ENCODE measurements at regions not wholly inside any gene's neighbourhood (a gene's known extent, or its start where the extent isn't known, plus 50 kb on each side); places are given as distances from the start of the nearest gene placed in this dataset.

DNA sequence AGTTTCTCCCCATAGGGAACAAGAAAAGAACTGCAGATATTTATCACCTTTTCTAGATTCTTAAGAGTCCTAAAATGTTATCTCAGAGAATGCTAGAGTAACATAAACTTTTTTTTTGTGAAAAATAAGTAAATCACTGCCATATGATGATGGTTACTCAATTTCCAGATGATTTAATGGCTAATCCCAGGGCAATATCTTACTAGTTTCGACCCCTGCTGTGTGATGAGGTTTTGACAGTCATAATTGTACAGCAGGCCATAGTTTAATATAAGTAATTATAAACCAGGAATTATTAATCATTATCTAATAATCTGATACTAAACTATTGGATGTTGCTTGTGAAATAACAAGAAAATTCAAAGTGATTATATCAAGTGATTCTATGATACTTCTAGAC lies 210.6 kb downstream of the HLX start:
- H3K27ac Mint-ChIP-seq = no peak overlapping the region
- no peaks in the 10 kb centered on the region for H3K36me3 Mint-ChIP-seq
- H3K27me3 Mint-ChIP-seq = no peaks in the 10 kb centered on the region
- no peaks in the 10 kb centered on the region for H3K4me1 Mint-ChIP-seq (ENCODE audit: low read depth)
- H3K9me3 Mint-ChIP-seq (ENCODE audit: low read depth) = no peaks in the 10 kb centered on the region
- H3K4me3 Mint-ChIP-seq = no peak overlapping the region

DNA sequence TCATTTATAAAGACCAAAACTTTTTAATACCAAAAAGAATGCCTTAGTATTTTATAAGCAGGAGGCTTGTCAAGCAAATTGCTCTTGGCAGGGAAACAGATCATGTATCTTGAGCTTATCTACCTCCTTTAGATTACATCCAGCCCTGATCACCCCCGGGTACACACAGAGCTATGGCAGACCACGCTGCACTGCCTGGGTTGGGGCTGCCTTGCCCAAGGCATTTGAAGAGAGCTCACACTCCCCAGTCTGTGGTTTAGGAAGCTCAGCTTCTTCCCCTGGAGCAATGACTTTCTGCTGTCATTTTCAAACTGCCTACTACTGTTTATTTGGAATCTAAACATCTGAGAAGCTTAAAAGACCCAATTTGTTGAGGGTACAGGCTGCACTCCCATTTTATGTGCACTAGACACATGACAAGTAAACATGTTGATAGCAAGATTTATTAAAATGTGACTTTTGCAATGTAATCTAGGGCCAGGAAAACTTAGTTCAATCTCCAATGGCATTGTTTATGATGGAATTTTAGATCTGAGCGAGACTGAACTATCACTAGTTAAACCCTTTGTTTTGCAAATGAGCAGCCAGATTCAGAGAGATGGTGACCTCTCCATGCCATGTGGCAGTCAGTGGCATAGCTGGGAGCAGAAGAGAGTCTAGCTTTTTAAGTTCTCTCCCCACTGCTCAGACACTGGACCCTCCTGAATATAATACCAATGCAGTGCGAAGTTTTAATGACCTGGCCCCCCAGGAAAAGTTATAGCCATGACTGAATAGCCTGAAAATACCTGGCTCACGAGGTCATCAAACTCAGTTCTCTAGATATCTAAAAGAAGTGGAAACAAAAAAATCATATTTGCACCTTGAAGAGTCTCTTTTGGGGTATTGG lies 214.9 kb downstream of the HLX start:
- Mint-ChIP-seq H3K36me3 (no peaks in the 10 kb centered on the region), H3K9me3 (ENCODE audit: low read depth) (no peaks in the 10 kb centered on the region), H3K4me1 (ENCODE audit: low read depth) (no peaks in the 10 kb centered on the region), H3K27me3 (peaks cover 2% of the 10 kb centered on the region), H3K27ac (no peak overlapping the region), H3K4me3 (no peak overlapping the region)

DNA sequence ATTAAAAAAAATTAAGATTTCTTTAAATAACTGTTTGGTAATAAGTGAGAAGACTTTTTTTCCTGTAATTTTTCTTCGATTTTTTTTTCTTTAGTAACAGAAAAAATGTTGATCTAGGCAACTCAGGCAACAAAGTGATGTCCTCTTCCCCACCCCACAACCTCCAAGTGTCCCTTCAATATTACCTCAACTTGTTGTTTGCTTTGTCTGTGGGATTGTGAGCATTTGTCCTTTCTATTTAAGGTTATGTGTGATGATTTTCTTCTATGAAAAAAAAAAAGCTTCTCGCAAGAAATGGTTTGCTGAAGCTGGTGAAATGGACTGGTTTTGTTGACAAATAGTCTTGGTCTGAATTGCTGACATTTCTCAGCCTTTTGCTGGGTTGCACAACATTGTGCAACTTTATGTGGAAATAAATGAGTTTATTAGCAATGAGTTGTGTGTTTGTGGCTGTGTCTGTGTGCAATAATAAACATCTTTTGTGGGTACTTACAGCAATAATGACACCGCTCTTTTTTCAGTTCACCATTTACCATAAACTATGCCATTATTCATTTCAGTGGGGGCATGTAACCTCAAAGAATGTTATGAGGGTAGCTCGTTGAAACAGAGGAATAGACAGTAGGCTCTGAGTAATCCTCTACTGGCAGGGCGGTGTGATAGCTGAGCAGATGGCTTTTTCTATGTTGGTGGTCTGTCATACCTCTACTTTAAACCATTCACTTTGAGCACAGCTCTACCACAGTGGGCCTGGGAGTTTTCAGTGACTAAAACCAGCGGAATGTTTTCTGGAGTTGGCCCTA lies 218.4 kb downstream of the HLX start:
- H3K27me3 Mint-ChIP-seq = peaks cover 8% of the 10 kb centered on the region
- H3K9me3 Mint-ChIP-seq (ENCODE audit: low read depth) = no peaks in the 10 kb centered on the region
- H3K4me3 Mint-ChIP-seq = no peak overlapping the region
- no peaks in the 10 kb centered on the region for H3K4me1 Mint-ChIP-seq (ENCODE audit: low read depth)
- no peak overlapping the region for H3K27ac Mint-ChIP-seq
- H3K36me3 Mint-ChIP-seq = no peaks in the 10 kb centered on the region

DNA sequence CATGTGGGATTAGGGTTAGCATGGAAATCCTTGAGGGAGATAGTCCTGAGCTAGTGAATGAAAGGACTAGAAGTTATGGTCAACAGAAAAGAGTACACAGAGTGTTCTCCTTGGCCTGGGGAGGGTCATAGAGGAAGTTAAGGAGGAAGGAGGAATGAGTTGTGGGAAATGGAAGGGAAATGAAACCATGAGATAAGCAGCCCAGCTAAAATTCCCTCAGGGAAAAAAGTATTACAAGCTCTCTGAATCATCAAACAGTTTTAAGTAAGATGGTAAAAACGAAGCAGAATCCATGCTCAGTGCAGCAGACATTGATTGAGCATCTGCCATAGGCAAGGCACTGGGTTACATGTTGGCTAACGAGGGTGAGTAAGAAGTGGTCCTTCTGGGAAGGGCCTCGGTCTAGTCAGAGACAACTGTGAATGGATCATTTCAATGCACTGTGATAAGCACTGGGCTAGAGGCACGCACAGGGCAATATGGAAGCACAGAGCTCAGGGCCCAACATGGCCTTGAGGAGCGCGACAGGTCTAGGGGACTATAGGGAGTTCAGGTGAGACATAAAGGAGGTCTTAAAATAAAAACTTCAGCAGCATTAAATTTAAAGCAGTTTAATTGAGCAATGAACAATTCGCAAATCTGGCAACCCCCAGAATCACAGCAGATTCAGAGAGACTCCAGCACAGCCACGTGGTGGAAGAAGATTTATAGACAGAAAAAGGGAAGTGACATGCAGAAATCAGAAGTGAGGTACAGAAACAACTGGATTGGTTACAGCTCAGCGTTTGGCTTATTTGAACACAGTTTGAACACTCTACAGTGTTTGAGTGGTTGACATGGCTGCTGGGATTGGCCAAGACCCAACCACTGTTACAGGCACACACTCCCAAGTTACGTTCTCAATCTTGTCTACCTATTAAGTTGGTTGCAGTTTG lies 219.5 kb downstream of the HLX start:
- peaks cover 9% of the 10 kb centered on the region for H3K27me3 Mint-ChIP-seq
- no peaks in the 10 kb centered on the region for H3K4me1 Mint-ChIP-seq (ENCODE audit: low read depth)
- H3K27ac Mint-ChIP-seq = no peak overlapping the region
- H3K9me3 Mint-ChIP-seq (ENCODE audit: low read depth) = no peaks in the 10 kb centered on the region
- H3K4me3 Mint-ChIP-seq = no peak overlapping the region
- H3K36me3 Mint-ChIP-seq = no peaks in the 10 kb centered on the region

DNA sequence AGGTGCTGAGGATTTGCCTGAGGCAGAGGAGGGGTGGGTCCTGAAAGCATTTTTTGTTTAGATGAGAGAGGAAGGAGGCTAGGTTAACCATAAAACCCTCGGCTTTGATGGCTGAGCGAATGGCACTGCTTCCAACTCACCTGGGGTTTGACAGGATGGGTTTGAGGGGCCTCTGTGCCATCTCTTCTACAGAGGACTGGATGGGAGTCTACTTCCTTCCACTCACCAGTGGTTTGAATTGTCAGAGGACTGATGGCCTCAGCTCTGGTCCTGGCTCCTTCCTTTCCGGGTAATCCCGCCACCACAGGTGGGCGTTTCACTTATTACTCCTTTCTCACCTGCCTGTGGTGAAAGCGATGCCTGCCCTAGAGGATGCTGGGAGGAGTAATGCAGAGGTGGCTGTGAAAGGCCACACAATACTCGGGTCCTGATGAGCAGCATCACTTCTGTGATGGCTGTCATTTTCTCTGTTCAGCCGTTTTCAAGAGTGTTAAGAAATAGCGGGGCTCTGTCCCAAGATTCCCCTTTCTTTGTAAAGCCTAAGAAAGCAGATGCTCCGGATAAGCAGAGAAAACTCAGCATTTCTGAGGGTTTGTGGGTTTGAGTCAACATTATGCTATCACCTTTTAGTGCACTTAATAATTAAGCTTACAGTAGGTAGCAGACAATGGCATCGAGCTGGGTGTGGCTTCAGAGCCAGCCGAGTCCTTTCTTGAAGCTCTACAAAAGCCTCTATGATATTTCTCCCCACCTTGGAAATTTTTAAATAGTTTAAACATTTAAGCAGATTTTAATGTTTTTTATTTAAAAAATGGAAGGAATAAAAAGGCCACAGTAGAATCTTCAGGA lies 220.7 kb downstream of the HLX start:
- Mint-ChIP-seq H3K9me3 (ENCODE audit: low read depth) (no peaks in the 10 kb centered on the region), H3K36me3 (no peaks in the 10 kb centered on the region), H3K27ac (no peak overlapping the region), H3K27me3 (peaks cover 9% of the 10 kb centered on the region), H3K4me1 (ENCODE audit: low read depth) (no peaks in the 10 kb centered on the region), H3K4me3 (no peak overlapping the region)

DNA sequence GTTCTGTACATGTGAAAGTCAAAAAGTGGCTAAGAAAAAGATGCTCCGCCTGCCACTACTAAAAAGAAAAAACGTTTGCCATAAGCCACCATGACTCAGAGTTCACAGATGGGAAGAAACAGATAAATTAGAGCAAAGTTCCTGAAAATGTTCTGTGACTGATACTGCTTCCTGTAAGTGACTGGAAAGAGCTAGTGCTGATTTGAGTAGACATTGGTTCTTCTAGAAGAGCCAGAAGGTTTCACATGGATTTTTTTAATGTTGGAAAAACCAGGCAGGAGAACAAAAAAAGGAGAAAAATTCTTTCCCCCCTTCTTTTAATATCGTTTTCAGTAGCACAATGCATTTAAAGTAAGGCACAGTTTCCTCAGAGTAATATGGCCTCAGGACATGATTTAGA lies 221.4 kb downstream of the HLX start:
- H3K27me3 Mint-ChIP-seq = peaks cover 9% of the 10 kb centered on the region
- H3K36me3 Mint-ChIP-seq = no peaks in the 10 kb centered on the region
- H3K9me3 Mint-ChIP-seq (ENCODE audit: low read depth) = no peaks in the 10 kb centered on the region
- H3K27ac Mint-ChIP-seq = no peak overlapping the region
- no peaks in the 10 kb centered on the region for H3K4me1 Mint-ChIP-seq (ENCODE audit: low read depth)
- no peak overlapping the region for H3K4me3 Mint-ChIP-seq

DNA sequence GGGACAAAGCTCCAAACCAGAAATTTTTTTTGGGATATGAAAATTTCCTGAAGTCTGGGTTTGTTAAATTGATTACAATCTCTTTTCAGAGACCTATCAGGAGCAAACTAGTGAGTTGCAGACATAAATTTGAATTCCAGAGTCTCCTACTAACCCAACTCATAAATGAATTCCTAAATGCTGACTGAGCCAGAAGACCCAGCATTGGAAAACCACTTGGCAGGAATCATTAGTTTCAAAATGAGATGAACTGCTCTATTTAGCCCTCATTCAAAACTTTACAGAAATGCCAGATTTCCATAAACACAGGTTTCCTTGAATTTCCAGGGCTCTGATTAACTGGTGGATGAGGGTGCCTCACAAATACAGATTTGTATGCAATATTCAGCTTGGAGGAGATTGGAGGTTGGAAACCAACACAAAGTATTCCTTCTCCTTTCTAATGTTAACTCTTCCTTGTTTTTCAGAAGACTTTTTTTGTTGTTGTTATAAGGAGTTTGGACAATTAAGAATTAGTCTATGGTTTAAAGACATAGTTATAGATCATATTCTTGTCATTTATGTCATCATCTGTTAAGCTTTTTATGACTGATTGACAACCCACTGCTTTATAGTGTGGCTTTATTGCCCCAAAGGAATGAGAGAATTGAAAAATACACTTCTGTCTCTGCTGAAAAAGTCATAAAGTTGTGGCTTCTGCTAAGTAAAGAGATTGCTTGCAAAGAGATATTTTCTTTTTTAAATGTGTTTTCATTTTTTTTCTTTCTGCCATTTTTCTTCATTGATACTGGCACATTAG lies 222.8 kb downstream of the HLX start:
- Mint-ChIP-seq H3K9me3 (ENCODE audit: low read depth) (no peaks in the 10 kb centered on the region), H3K27me3 (peaks cover 11% of the 10 kb centered on the region), H3K36me3 (no peaks in the 10 kb centered on the region), H3K27ac (no peak overlapping the region), H3K4me3 (no peak overlapping the region), H3K4me1 (ENCODE audit: low read depth) (no peaks in the 10 kb centered on the region)

DNA sequence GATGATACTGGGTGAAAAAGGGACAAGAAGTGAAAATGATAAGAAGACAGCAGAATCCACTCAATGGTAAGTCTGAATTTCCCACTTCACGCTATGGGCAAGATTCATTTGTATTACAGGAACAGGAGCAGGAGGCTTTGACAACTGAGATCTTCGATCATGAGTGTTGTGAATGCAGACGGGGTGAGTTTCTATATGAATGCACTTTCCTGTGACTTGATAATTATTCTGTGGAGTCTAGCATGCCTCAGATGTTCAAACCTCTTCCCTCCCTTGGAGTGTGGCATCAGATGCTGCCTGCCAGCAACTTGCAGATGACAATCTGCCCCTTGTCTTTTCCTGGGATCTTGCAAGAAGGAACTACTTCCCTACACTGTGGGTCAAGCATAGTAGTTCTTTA lies 225.4 kb downstream of the HLX start:
- Mint-ChIP-seq H3K9me3 (ENCODE audit: low read depth) (no peaks in the 10 kb centered on the region), H3K4me3 (no peak overlapping the region), H3K36me3 (no peaks in the 10 kb centered on the region), H3K27me3 (peaks cover 9% of the 10 kb centered on the region), H3K4me1 (ENCODE audit: low read depth) (no peaks in the 10 kb centered on the region), H3K27ac (no peak overlapping the region)

DNA sequence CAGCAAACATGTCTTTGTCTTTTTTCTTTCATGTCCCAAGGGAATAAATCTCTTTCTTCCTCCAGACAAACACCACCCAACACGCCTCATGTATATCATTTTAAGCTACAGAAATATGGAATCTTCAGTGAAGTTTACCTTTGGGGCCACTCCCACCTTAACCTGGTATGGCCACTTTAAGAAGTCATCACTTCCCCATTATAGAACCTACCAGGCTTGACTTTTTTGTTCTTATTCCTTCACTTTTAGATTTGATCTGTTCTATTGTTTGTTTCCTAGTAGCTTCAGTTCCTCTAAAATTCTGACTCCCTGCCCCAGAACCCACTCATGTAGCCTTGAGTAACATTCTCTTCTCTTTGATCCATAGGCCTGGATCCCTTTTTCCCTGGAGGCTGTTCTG lies 226.3 kb downstream of the HLX start:
- H3K4me1 Mint-ChIP-seq (ENCODE audit: low read depth) = no peaks in the 10 kb centered on the region
- H3K4me3 Mint-ChIP-seq = no peak overlapping the region
- peaks cover 9% of the 10 kb centered on the region for H3K27me3 Mint-ChIP-seq
- H3K36me3 Mint-ChIP-seq = no peaks in the 10 kb centered on the region
- H3K27ac Mint-ChIP-seq = no peak overlapping the region
- H3K9me3 Mint-ChIP-seq (ENCODE audit: low read depth) = no peaks in the 10 kb centered on the region

DNA sequence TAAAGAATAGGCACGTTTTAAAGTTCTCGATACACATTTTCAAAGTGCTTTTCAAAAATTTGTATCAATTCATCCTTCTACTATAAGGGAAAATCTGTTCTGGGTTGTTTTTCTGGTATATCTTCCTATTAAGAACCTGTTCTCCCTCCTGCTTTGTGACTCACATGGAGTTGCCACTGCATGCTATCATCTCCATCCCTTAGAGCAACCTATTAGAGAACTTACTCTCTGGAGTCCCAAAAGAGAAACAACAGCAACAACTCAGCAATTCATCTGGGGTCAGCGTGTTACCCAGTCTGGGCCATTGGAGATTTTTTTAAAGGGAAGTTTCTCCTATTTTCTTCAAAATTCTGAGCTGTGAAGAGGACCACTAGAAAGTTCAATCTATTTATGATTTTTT lies 227.4 kb downstream of the HLX start:
- H3K4me3 Mint-ChIP-seq = no peak overlapping the region
- peaks cover 6% of the 10 kb centered on the region for H3K9me3 Mint-ChIP-seq (ENCODE audit: low read depth)
- H3K4me1 Mint-ChIP-seq (ENCODE audit: low read depth) = no peaks in the 10 kb centered on the region
- no peaks in the 10 kb centered on the region for H3K36me3 Mint-ChIP-seq
- H3K27ac Mint-ChIP-seq = no peak overlapping the region
- peaks cover 9% of the 10 kb centered on the region for H3K27me3 Mint-ChIP-seq

DNA sequence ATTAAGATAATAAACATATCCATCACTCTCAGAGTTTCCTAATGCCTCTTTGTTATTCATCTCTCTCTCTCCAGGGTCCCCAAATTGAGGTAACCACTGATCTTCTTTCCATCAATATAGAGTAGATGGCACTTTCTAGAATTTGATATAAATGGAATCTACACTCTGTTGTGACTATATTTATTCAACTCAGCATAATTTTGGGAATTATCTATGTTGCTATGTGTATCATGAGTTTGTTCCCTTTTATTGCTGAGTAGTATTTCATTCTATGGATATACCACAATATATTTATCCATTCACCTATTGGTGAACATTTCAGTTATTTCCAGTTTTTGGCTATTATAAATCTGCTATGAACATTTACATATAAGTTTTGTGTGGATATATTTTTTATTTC lies 230.7 kb downstream of the HLX start:
- H3K27ac Mint-ChIP-seq = no peak overlapping the region
- no peaks in the 10 kb centered on the region for H3K4me1 Mint-ChIP-seq (ENCODE audit: low read depth)
- H3K36me3 Mint-ChIP-seq = no peaks in the 10 kb centered on the region
- peaks cover 4% of the 10 kb centered on the region for H3K27me3 Mint-ChIP-seq
- H3K9me3 Mint-ChIP-seq (ENCODE audit: low read depth) = peaks cover 7% of the 10 kb centered on the region
- H3K4me3 Mint-ChIP-seq = no peak overlapping the region

DNA sequence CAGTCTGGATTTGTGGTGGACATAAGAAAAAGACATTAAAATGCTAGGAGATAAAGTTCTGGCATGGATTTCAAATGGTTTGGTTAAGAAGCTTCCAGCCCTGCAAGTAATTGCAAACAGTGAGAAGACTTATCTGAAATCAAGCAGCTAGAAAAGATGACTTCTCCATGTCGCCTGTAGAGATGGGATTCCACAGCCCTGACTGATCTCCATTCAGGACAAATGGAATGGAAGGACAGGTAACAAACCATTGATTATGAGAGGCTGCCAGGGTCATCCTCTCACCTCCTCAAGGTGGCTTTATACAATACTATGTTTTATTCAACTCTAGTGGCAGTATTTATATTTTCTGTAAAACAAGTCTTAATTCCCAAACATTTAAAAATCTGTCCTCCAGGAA lies 237.9 kb downstream of the HLX start:
- Mint-ChIP-seq H3K36me3 (no peaks in the 10 kb centered on the region), H3K9me3 (ENCODE audit: low read depth) (no peaks in the 10 kb centered on the region), H3K4me3 (no peak overlapping the region), H3K27me3 (peaks cover 5% of the 10 kb centered on the region), H3K4me1 (ENCODE audit: low read depth) (no peaks in the 10 kb centered on the region), H3K27ac (no peak overlapping the region)

DNA sequence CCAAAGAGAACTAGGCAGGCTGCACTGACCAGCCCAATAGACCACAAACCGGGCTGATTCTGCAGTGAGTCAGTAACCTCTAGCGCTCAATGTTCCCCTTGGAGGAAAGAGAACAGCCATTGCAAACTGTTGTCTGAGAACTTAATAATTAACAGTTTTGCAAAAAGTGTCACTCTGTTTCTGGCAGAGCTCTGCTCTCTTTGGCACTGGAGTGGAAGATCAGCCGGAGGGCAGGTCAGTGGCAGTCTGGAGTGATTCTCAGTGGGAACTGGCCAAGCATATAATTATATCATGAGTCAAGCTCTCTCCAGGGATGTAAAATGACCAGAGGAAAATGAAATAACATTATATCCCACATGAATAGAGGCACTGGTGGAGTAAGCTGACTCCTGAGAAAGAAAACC lies 238.3 kb downstream of the HLX start:
- no peaks in the 10 kb centered on the region for H3K4me1 Mint-ChIP-seq (ENCODE audit: low read depth)

More for the DNA sequence above, 238.3 kb downstream of the HLX start:
- no peak overlapping the region for H3K4me3 Mint-ChIP-seq
- no peak overlapping the region for H3K27ac Mint-ChIP-seq
- H3K9me3 Mint-ChIP-seq (ENCODE audit: low read depth) = no peaks in the 10 kb centered on the region
- H3K36me3 Mint-ChIP-seq = no peaks in the 10 kb centered on the region
- H3K27me3 Mint-ChIP-seq = peaks cover 5% of the 10 kb centered on the region
